Skin of body (tissue), 1 donor: ENCODE measurements at regions not wholly inside any gene's neighbourhood (a gene's known extent, or its start where the extent isn't known, plus 50 kb on each side); places are given as distances from the start of the nearest gene placed in this dataset.

ENCODE experiments used
- DNase-seq: peaks from one replicate; lab custom pipeline; 2025; lab: John Stamatoyannopoulos, UW

DNA sequence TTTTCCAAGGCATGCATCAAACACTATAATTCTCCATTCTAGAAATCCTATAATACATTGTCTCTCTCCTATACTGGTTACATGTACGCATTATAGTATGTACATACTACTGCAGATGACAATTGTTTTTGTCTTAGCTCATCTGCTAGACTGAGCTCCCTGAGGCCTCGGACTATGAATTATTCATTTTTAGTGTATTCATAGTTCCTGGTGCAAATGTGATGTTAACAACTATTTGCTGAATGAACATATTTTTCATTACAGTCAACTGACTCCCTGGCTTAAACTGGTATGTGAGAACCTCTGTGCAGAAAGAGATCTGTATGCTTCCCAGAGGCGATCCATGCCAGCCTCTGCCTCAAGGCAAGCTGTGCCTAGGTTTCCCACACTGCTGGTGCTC is 91.8 kb upstream of the PARP11 start:
- DNase-seq, result no peak

DNA sequence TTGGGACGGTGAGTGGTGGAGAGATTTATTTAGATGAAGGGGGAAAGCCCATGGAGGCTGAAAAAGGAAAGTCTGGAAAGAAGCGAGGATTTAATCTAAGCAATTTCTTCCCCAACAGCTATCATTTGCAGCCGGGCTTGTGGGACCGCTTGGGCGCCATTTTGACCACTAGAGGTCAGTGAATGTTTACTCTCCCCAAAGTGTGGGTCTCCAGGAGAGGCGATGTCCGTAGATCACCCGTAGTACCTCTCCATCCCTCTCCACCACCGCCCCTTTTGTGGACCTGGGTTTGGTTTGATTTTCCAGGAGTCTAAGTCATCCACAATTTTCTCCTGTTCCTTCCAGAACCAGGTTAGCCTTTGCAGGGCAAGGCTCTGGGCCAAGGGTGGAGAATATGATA is 91.2 kb upstream of the PARP11 start:
- DNase-seq, result no peak

DNA sequence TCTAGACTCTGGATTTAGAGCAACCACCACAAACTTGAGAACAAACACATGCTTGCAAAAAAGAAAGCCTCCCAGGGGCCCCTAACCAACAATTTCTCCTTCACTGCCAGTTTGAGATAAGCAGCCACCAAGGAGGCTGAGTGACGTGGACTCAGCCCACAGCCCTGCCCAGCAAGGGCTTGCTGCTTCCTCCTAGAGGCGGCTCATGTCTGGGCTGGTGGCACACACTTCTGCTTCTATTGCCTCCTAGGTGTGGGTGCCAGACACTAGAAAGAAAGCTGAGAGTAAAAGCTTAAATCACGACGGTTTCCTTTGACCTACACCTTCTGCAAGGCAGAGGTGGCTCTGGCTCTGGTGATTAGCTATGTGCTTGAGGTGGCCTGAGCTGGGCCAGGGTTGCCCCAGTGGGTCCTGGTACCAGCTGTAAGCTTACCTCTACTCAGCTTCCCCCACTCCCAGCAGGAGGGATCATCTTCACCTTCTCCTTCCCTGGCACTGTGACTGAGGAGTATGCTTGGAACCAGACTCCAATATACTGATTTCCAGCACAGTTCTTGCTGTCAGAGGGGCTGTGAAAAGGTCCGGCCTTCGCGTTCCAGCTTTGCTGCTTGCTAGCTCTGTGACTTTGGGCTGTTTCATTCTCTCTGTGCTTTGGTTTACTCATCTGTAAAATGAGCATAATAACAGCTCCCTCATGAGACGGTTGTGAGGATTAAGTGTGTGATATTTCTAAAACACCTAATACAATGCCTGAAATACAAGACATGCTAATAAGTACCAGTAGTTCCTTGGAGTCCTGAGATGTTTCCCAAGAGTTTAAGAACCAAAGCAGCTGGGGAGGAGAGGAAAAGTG is 89.7 kb upstream of the PARP11 start:
- no peak for DNase-seq

DNA sequence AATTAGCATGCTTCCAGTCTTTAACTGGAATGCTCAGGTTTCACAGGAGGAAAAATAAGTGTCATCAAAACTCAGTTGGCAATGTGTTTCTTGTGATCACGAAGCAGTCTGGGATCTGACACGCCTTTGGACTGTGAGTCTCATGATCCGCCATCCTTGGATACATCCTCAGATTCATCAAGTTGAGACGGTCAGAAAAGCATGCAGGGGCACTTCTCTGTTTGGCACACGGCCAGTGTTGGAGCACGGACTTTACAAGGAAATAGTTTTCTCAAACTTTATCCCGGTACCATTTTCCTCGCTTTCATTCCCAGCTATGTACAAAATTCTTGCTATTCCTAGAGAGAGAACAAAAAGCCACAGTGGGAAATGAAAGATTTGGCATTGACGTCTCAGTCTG is 88.4 kb upstream of the PARP11 start:
- no peak for DNase-seq

DNA sequence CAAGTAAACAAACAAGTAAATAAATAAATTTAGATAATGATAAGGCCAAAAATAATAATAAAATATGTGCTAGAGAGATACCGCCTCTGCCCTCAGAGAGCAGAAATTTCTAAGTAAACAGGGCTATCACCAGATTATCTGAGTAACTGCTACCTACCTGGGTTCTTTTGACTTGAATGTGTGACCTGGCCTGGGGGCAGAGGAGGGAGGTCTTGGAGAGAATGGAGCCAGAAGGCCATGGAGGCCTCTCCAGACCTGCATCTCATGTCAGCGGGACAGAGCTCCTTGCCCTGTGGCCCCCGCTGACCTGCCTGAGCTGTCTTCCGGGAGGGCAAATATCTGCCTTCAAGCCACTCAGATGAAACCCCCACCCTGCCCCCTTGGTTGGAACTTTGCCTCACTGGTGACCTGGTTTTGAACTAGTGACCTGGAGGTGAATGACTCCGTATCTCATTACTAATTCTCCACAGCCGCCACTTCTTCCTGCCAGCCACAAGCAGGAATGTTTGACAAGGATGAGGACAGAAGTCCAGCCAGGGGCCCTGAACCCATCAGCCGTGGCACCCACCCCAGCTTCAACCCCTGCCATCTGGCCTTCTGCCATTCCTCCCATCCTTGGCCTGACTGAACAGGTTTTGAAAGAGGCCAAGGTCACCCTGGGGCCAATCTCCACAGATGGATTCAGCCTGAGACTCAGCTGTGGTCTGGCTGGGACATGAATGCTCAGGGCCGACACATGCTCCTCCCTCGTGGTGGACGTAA is 86.8 kb upstream of the PARP11 start:
- DNase-seq, result no peak

DNA sequence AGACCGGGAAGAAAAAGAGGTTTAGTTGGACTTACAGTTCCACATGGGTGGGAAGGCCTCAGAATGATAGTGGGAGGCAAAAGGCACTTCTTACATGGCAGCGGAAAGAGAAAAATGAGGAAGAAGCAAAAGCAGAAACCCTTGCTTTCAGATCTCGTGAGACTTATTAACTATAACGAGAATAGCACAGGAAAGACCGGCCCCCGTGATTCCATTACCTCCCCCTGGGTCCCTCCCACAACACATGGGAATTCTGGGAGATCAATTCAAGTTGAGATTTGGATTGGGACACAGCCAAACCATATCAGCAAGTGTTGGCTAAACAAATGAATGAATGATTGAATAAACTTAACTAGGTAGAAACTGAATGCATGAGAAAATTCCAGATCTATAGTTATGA is 85.3 kb upstream of the PARP11 start:
- no peak for DNase-seq

DNA sequence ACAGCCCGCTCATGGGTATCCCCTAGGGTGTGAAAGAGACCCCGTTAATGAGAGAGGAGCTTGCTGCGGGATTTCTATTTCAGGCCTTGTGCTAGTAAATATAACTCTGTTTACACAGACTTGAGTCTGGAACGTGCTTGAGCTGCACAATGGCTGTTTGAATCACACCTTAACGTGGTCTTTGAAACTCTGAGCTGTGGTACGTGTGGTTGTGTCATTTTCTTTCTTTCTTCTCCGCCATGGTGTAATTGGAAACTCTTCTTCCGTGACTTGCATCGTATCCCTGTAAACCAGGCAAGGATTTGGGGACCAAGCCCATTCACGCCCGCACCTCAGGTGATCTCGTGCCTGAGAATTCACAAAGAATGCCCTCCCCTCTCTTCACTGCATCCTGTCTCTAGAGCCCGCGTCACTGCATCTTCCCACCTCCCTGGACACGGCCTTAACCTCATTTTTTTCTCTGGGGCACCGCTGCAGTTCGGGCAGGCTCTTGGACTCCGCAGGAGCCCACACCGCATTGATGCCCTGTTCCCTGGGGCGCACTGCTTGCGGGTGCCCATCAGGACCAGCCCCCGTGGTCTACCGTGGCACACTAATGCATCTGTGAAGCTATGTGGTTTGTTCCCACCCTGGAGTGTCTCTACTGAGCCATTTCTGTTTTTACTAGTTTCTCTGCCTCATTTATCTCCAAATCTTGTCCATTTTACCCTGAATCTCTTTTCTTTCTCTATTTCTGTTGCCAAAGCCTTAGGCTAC is 78.4 kb upstream of the PARP11 start:
- DNase-seq, result no peak

DNA sequence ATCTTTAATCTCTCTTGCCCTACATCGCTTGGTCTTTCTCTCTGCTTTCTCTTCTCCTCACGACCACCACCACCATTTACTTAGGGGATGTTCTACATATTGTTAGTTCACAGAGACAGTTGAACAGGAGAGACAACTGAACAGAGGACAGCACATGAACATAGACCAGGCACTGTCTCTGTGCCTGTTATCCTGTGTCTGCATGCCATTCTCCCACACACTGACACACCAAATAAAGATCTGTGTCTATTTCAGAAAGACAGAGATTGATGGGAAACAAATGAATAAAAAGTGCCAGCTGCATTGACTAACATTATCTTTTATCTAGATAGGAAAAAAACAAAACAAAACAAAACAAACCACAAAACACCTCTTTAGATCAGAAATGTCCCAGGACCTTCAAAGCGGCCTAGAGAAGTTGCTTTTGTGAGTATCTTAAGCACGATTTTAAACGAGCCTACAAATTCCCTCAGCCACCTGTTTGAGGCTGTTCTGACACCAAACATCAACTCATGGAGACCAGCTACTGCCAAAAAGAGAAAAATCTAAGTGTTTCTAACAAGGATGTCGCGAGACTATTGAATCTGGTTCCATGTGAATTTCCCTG is 77.6 kb upstream of the PARP11 start:
- no peak for DNase-seq

DNA sequence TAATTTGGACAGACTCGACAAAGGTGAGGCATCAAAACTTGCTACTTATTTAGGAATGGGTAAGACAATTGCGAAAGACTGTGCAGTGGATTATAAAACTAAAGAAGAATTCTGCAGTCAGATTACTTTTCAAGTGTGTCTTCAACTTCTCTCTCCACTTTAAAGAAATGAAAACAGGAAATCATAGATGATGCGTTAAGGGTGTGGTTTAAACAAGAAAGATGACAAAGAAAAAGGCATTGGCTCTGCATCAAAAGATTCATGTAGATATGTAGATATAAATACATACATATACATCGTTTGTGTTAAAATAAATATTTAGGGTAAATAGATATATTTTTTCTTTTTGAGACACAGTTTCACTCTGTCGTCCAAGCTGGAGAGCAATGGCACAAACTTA is 74.6 kb upstream of the PARP11 start:
- no peak for DNase-seq

DNA sequence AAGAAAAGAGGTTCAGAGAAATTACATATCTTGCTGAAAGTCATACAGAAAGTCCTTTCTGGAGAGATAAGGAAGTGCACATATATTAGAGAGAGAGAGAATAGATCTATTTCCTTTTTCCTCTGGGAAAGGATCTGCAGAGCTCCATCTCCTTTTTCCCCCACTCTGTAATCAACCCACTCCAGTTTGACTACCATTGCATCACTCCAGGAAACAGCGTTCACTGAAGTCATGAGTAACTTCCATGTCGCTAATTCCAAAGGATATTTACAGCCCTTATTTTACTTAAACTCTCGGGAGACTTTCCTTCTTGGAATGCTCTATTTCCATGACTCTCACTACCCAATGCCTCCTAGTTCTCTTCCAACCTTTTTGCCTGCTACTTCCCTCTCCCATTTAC is 72.5 kb upstream of the PARP11 start:
- no peak for DNase-seq

DNA sequence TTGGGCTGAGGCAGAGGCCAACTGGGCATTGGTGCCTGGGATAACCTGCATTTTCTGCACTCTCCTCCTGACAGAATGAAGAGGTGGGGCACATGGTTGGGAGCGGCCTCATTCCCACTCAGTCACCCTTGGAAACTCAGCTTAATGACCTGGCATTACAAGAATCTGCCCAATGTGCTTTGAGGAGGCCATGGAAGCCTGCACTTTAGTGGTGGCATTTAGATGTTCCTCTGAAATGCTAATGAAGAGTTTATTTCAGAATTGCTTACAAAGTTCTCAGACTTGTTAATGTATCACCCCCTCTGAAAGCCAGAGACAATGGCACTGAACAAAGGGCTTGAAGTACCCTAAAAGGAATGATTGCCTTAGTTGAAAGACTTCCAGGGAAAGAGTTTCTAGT is 71.4 kb upstream of the PARP11 start:
- DNase-seq, result no peak

DNA sequence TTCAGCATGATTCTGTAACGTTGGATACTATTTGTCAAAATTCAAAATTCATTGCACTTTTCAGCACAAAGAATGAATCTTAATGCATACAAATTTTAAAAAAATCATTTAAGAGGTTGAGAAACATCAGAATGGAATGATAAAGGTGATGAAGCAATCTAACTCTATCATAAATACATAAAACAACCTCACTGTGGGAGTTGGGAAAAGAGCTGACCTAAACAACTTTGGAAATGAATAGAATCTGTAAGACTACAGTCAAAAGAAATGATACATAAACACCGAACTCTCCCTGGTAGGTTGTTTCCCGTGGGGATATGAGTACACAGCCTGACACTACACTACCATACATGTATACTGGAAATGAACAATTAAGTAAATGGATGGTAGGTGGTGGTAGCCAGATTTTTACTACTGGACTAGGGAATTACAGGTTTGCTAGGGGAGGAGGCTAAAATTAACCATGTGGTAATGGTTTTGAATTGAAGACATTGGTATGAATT is 64.9 kb upstream of the PARP11 start:
- no peak for DNase-seq

DNA sequence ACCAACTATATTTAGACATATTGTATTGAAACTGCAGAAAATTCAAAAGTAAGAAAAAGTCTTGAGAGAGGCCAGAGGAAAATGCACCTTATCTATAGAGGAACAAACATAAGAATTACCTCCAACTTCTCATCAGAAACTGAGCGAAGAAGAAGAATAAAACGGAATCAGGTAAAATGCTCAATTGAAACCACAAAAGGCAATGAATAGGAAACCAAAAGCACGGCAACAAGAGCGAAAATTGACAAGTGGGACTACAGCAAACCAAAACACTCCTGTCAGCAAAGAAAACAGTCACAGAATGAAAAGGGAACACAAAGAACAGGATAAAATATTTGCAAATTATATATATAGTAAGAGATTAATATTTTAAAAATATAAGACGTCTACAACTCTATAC is 61.9 kb upstream of the PARP11 start:
- DNase-seq, result no peak

DNA sequence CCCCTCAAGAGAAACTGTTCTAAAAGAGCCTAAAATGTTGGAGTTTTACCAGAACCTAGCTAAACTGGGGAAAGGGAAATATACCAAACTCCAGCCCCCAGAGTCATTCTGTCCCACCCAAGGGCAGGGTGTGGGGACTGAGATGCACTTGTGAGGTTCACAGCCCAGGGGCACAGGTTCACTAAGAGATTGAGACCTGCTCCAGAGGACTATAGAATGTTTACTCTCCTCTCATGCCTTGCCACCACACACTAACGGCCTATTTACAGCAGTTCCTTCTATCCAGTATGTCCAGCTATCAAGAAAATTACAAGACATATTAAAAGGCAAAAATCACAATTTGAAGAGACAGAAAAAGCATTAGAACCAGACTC is 60.6 kb upstream of the PARP11 start:
- no peak for DNase-seq

DNA sequence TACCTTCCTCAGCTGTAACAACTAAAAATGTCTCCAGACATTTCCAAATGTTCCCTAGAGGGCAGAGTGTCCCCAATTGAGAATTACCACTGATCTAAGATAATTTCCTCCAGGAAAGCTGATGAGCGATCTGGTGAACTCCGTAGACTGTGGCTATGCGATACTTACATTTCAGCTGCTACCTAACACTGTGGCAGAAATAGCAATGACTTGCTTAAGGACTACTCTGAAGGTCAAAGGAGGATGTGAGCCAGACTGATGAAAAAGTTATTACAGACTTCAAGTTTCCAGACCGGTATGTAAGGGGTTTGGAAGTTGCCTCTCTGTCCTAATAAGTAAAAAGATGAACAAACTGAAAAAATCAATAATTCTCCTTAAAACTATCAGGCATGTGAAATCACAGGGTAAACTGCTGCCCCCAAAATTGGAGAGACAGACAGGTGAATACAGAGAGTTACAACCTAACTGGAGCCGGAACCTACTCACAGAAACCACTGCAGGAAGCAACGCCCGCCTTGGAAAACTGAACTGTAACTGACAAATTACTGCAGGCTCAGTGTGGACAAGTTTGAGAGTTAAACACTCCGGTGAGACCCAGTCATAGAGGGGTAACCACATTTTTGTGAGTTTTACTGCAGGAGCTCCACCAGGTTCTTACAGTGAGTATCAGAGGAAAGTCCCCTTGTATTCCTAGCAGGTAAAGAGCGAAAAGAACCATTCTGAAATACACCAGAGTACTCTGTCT is 60.0 kb upstream of the PARP11 start:
- DNase-seq, result no peak

DNA sequence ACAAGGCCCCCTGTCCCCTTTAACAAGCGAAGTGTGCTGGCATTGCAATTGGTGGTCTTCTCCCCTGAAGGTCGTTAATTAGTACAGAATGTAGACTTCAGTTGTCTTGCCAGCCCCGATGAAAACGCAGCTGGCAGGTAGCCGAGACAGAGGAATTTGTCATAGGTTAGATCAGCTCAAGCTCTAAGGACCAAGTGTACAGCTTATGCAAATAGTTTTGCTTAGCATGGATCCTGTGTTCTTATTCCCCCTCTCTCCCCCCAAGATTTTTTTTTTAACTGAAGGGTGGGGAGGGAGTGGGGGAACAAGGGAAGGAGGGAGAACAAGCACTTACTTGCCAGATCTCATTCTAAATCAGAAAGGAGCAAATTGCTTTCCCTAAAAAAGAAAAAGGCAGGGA is 58.6 kb upstream of the PARP11 start:
- peak; percentile 42 for DNase-seq

DNA sequence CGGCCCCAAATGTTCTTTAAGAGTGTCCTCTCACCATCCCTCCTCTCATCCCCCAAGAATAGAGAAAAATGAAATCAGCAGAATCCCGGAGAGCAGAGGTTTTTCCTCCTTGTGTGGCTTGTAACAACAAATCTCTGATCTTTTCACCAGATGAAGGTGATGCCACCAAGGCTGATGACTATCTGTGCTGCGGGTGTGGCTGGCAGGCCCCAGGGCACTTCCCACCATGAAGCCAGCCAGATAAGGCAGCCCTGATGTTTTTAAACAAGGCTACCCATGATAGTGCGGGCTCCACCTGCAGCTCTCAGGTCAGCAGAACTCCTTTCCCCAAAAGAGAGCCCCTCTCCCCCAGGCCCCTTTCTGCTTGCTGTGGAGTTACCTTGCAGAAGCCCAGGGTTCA is 58.0 kb upstream of the PARP11 start:
- DNase-seq, result no peak

DNA sequence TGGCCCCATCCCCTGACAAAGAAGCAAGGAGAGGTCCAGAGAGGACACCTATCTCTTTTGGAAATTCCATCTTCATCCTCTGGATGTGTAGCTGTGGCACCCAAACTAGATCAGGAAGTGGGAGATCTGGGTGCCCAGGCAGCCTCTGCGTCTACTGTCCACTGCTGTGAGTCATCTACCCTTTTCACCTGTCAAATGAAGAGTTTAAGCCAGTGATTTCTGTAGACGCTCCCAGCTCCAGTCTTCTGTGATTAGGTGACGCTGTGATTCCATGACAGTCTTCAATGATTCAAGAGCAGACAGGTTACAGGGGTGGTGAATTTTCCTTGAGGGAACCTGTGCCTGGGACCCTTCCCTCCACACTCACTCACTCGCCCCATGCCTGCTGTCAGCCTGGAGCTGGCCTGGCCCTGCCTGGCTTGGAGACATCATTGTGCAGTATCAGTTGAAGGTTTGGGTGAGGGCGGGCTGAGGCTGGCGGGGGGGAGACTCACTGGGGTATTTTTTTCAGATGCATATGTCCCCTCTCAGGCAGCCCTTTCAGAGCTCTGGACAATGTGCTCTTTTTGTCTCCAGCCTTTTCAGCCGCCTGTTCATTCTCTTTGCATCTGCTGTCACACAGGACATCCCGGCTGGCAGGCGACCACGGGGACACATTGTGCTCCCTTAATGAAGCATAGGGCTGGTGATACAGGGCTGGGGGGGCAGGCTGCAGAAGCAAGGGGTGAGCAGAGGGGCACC is 56.8 kb upstream of the PARP11 start:
- no peak for DNase-seq

DNA sequence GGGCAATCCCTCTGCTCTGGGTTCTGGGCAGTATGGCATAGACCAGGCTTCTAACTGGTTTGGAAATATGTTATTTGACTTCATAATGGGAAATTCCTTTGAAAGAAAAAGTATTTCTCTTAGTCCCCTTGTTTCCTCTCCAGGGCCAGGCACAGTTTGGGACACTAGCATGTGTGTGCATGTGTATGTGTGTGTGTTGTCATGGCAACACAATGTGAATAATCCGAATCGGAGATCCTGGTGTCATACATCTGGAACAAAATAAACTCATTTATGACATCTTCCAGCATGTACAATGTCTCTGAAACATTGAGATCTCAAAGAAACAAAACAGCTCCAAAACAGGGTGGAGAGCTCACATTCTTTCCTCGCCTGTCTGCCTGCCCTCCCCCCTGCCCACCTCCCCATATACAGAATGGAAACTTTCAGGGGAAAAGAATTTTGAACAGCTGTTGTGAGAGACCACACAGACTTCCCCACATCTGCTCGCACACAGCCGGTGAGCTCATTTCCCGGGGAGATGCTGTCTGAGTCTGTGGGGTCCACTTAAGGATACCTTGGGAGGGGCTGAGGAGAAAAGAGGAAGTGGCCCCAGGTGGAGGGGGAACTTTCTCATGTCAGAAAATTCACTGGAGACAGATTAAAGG is 55.5 kb upstream of the PARP11 start:
- DNase-seq, result peak; percentile 87

DNA sequence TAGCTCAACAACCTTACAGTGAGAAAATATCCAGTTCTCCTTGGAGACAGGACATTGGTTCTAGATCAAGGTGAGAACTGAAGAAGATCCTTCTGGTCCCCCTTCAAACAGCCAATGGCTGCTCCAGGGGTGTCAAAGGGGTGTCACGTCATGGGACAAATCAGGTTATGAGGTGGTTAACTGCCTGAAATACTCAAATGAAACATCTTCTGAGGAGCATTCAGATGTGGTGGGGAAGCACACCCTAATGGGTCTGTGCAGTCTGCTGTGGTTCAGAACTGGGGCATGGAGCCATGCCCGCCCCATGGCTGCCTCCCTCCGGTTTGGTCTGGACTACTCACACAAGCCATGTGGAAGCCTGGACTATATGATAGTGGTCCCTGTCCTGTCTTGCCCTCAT is 52.4 kb upstream of the PARP11 start:
- no peak for DNase-seq
